ENCODE measurements at regions not wholly inside any gene's neighbourhood (a gene's known extent, or its start where the extent isn't known, plus 50 kb on each side); places are given as distances from the start of the nearest gene placed in this dataset.

- dilution Hi-C loops (cut with MboI; ENCODE audit: extremely low pct_ligation_motif_present, low sequenced_read_pairs) = no loop called here
- CTCF ChIA-PET = no interaction called here
- Histone ChIP-seq H3K9me1 (replicated peaks; ENCODE audit: control insufficient read depth, extremely low read depth, insufficient read depth, low read length) (no peaks in the 10 kb centered on the region), H3K36me3 (ENCODE audit: control insufficient read depth in 2 of 2, extremely low read depth in 1 of 2, insufficient read depth in 2 of 2, low read length in 2 of 2) (no peaks in the 10 kb centered on the region), H3K4me1 (ENCODE audit: control insufficient read depth, extremely low read depth, insufficient read depth, low read length) (no peaks in the 10 kb centered on the region), H2AFZ (ENCODE audit: low read depth, low read length) (no peak overlapping the region), H3K27me3 (ENCODE audit: control insufficient read depth in 2 of 2, insufficient read depth in 2 of 2, low read length in 2 of 2) (no peaks in the 10 kb centered on the region), H4K20me1 (replicated peaks; ENCODE audit: control insufficient read depth, extremely low read depth, insufficient read depth, low read length) (no peaks in the 10 kb centered on the region), H3K9me3 (replicated peaks; ENCODE audit: control insufficient read depth, insufficient read depth, low read length) (no peaks in the 10 kb centered on the region), H3K27ac (ENCODE audit: insufficient read depth, low read depth, low read length) (no peak overlapping the region), H3K9ac (replicated peaks; ENCODE audit: extremely low read depth, insufficient read depth, low read length) (no peak overlapping the region), H3K4me2 (ENCODE audit: insufficient read depth, low read length) (no peak overlapping the region), H3K79me2 (ENCODE audit: control insufficient read depth, insufficient read depth, low read length) (no peaks in the 10 kb centered on the region), H3K4me3 (replicated peaks in 1 of 3; ENCODE audit: insufficient read depth in 1 of 3, low read depth in 1 of 3, low read length in 3 of 3) (no peak overlapping the region)
- DNase-seq (ENCODE audit: low read depth, low spot score) = no peak
- POLR2A ChIA-PET = no interaction called here
- no TSS peak for BruUV-seq (replicated peaks)
- intact Hi-C loops (cut with micrococcal nuclease) = no loop called here
- no peak for TF ChIP-seq MAX (IDR thresholded peaks at IDR 0.05; ENCODE audit: insufficient read depth, insufficient read length)
- TF ChIP-seq JUN (IDR thresholded peaks at IDR 0.05; ENCODE audit: borderline replicate concordance, insufficient read depth, insufficient read length, low read depth) = no peak
- no peak for TF ChIP-seq EZH2 (IDR thresholded peaks at IDR 0.05; ENCODE audit: borderline replicate concordance, low read depth, low read length, severe bottlenecking)
- no peak for TF ChIP-seq FOS (IDR thresholded peaks at IDR 0.05; ENCODE audit: borderline replicate concordance, insufficient read depth, low read length)
- no peak for TF ChIP-seq POLR2AphosphoS5 (IDR thresholded peaks at IDR 0.05; ENCODE audit: insufficient read depth, low read depth, low read length)
- no peak for TF ChIP-seq MYC (IDR thresholded peaks at IDR 0.05; ENCODE audit: low read depth, low read length)
- no peak for TF ChIP-seq GATA2 (IDR thresholded peaks at IDR 0.05; ENCODE audit: insufficient read depth, insufficient read length, low read depth, low read length)
- no peak for FAIRE-seq
Measured at GRCh38 chr15:31814082-31814481, 216.2 kb upstream of the CHRNA7 start.

- Histone ChIP-seq H3K4me2 (ENCODE audit: insufficient read depth, low read length) (no peak overlapping the region), H3K27me3 (ENCODE audit: control insufficient read depth in 2 of 2, insufficient read depth in 2 of 2, low read length in 2 of 2) (no peaks in the 10 kb centered on the region), H4K20me1 (replicated peaks; ENCODE audit: control insufficient read depth, extremely low read depth, insufficient read depth, low read length) (no peaks in the 10 kb centered on the region), H3K9ac (replicated peaks; ENCODE audit: extremely low read depth, insufficient read depth, low read length) (no peak overlapping the region), H3K9me1 (replicated peaks; ENCODE audit: control insufficient read depth, extremely low read depth, insufficient read depth, low read length) (no peaks in the 10 kb centered on the region), H3K4me1 (ENCODE audit: control insufficient read depth, extremely low read depth, insufficient read depth, low read length) (no peaks in the 10 kb centered on the region), H3K79me2 (ENCODE audit: control insufficient read depth, insufficient read depth, low read length) (no peaks in the 10 kb centered on the region), H3K27ac (ENCODE audit: insufficient read depth, low read depth, low read length) (no peak overlapping the region), H3K9me3 (replicated peaks; ENCODE audit: control insufficient read depth, insufficient read depth, low read length) (no peaks in the 10 kb centered on the region), H2AFZ (ENCODE audit: low read depth, low read length) (no peak overlapping the region), H3K36me3 (ENCODE audit: control insufficient read depth in 2 of 2, extremely low read depth in 1 of 2, insufficient read depth in 2 of 2, low read length in 2 of 2) (no peaks in the 10 kb centered on the region), H3K4me3 (replicated peaks in 1 of 3; ENCODE audit: insufficient read depth in 1 of 3, low read depth in 1 of 3, low read length in 3 of 3) (no peak overlapping the region)
- TF ChIP-seq JUN (IDR thresholded peaks at IDR 0.05; ENCODE audit: borderline replicate concordance, insufficient read depth, insufficient read length, low read depth) (no peak), FOS (IDR thresholded peaks at IDR 0.05; ENCODE audit: borderline replicate concordance, insufficient read depth, low read length) (no peak), GATA2 (IDR thresholded peaks at IDR 0.05; ENCODE audit: insufficient read depth, insufficient read length, low read depth, low read length) (no peak), MAX (IDR thresholded peaks at IDR 0.05; ENCODE audit: insufficient read depth, insufficient read length) (no peak), POLR2A (IDR thresholded peaks at IDR 0.05; ENCODE audit: low read depth, low read length) (no peak), EZH2 (IDR thresholded peaks at IDR 0.05; ENCODE audit: borderline replicate concordance, low read depth, low read length, severe bottlenecking) (no peak), POLR2AphosphoS5 (IDR thresholded peaks at IDR 0.05; ENCODE audit: insufficient read depth, low read depth, low read length) (no peak), MYC (IDR thresholded peaks at IDR 0.05; ENCODE audit: low read depth, low read length) (no peak), CTCF (IDR thresholded peaks at IDR 0.05; ENCODE audit: extremely low read depth in 1 of 2, insufficient read depth in 1 of 2, low read depth in 1 of 2, low read length in 2 of 2) (no peak)
- DNase-seq (ENCODE audit: low read depth, low spot score) (no peak), FAIRE-seq (no peak)
- CTCF ChIA-PET = no interaction called here
- intact Hi-C loops (cut with micrococcal nuclease) (no loop called here), dilution Hi-C loops (cut with MboI; ENCODE audit: extremely low pct_ligation_motif_present, low sequenced_read_pairs) (no loop called here)
- BruUV-seq (replicated peaks) = no TSS peak
- POLR2A ChIA-PET = no interaction called here
Measured at GRCh38 chr15:31815411-31816155, 214.7 kb upstream of the CHRNA7 start.

Data from endothelial cell of umbilical vein (primary cell).